ENCODE measurements at regions not wholly inside any gene's neighbourhood (a gene's known extent, or its start where the extent isn't known, plus 50 kb on each side); places are given as distances from the start of the nearest gene placed in this dataset.

DNA sequence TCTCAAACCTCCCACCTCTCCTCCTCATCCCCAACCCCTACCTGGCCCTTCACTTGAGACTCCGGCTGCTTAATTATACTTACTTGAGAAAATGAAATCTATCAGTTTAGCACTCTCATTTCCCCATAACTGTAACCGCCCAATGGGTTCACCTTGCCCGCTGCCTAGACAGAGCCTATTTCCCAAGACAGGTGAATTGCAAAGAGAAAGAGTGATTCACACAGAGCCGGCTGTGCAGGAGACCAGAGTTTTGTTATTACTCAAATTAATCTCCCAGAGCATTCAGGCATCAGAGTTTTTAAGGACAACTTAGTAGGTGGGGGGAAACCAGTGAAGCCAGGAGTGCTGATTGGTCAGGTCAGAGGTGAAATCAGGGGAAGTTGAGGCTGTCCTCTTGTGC lies 301.4 kb upstream of the CDYL start:
- TF ChIP-seq CTCF (IDR thresholded peaks at IDR 0.05; ENCODE audit: low read depth, low read length) (no peak), EZH2phosphoT487 (IDR thresholded peaks at IDR 0.05; ENCODE audit: low read depth) (no peak)
